ENCODE measurements at regions not wholly inside any gene's neighbourhood (a gene's known extent, or its start where the extent isn't known, plus 50 kb on each side); places are given as distances from the start of the nearest gene placed in this dataset.
"Not testable (repeated sequence)": the region's sequence is repeated elsewhere in the genome, so short reads cannot be mapped to it uniquely, and the experiment has no call there.

- DNase-seq = peak; percentile 27
Measured at GRCh38 chr2:147352264-147353071, 492.4 kb upstream of the ACVR2A start.

- no peak for DNase-seq
Measured at GRCh38 chr2:147351784-147352183, 493.0 kb upstream of the ACVR2A start.

GRCh38 chr2:147348931-147349555, 495.8 kb upstream of the ACVR2A start:
- DNase-seq = peak; percentile 28

DNA sequence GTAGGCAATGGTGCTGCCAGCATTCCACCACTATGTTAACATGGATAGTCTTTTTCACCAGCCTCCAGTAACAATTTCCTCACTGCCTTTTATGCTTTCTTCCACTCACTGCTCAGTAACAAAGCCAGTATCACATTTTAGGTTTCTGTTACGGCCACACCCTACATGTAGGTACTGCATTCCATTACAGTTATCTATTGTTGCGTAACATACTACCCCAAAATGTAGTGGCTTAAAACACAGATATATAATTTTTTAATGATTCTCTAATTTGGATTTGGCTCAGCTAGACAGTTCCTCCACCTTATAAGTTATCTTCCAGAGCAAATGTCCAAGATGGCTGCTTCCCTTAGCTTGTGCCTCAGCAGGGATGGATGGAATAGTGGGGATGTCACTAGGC, 498.7 kb upstream of the ACVR2A start:
- DNase-seq = no peak

GRCh38 chr2:147345246-147345645, 499.6 kb upstream of the ACVR2A start:
- DNase-seq = no peak

DNA sequence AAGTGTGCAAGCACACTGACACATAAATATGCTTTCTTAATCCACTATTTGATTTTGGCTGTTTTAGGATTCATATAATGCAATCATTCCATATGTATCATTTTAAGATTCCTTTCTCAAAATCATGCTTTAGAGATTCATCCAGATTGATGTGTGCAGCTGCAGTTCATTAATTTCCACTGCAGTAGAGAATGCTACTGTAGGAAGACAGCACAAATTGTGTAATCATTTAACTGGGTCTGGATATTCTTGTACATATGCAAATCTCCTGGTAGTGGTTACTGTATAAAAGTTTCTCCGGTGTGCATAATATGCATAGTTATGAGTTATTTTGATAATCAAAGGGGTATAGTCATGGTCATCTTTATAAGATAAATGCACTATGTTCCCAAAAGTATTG, 502.5 kb upstream of the ACVR2A start:
- no peak for DNase-seq

- no peak for DNase-seq
Measured at GRCh38 chr2:147331790-147332419, 512.9 kb upstream of the ACVR2A start.

DNA sequence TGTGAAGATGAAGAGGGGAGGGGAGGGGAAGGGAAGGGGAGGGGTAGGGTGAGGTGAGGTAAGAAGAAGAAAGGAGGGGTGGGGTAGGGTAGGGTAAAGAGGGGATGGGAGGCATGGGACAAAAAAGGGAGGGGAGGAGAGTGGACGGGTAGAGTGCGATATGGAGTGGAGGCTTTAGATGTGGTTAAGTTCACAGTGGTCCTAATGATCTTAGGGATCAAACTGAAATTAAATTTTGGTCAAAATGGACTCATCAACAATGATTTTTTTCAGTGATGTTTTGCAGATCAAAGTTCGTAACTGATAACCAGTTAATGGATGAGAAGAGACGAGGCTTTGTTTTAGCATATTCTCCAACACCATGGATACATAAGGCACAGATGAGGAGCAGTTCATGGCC, 513.9 kb upstream of the ACVR2A start:
- no peak for DNase-seq

GRCh38 chr2:147327613-147328012, 517.2 kb upstream of the ACVR2A start:
- DNase-seq = no peak

GRCh38 chr2:147325990-147326389, 518.8 kb upstream of the ACVR2A start:
- no peak for DNase-seq

- no peak for DNase-seq
Measured at GRCh38 chr2:147320146-147320545, 524.7 kb upstream of the ACVR2A start.

DNA sequence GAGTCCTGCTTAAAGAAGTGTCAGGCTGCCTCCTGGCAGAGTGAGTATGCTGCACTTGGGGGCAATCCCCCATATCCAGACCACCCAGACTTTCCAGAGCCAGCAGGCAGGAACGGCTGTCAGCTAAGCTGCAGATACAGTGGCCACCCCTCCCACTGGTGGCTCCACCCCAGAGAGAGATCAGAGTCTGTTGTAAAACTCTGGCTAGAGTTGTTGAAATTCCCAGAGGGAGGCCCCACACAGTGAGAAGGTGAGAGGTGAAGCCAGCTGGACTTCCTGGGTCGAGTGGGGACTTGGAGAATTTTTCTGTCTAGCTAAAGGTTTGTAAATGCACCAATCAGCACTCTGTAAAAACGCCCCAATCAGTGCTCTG, 533.8 kb upstream of the ACVR2A start:
- no peak for DNase-seq

GRCh38 chr2:147310335-147311057, 534.3 kb upstream of the ACVR2A start:
- no peak for DNase-seq

GRCh38 chr2:147297820-147298219, 547.0 kb upstream of the ACVR2A start:
- DNase-seq = no peak

- no peak for DNase-seq
Measured at GRCh38 chr2:147294825-147295392, 549.9 kb upstream of the ACVR2A start.

- no peak for DNase-seq
Measured at GRCh38 chr2:147293991-147294824, 550.6 kb upstream of the ACVR2A start.

DNA sequence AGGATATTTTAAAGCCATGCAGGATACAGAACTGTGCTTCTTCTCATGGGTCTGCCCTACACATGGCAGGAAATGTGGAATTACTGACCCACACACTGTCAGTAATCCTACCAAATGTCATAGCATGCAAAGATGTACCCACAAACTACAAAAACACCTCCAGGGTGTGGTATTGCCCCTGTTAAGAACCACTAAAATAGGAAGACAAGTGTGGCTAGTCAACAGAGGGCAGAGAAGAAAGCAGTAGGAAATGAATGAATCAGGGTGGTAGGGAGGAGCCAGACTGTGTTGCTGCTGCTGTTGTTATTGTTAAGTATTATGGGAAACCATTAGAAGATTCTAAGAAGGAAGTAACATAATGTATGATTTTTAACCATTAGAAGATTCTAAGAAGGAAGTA, 556.7 kb upstream of the ACVR2A start:
- DNase-seq = no peak

GRCh38 chr2:147275943-147276342, 568.9 kb upstream of the ACVR2A start:
- DNase-seq = no peak

GRCh38 chr2:147273628-147274027, 571.2 kb upstream of the ACVR2A start:
- no peak for DNase-seq

GRCh38 chr2:147273106-147273505, 571.7 kb upstream of the ACVR2A start:
- no peak for DNase-seq

- not testable (repeated sequence) for DNase-seq
Measured at GRCh38 chr2:147269581-147269980, 575.2 kb upstream of the ACVR2A start.

DNA sequence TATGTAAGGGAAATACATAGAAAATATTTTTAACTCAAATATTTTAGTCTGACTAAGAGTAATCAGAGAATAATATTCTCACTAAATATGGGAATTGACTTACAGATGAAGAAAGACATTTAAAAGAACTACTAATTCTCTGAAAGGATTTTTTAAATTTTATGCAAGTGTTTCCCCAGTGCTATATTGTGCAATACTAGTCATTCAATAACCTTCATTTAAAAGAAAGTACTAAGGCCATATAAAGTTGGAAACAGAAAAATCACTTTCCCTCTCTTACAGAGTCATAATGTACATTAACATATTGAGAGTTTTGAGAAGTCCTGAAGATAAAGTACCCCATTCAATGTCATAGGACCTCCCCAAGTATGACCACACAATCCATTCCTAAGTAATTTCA, 584.6 kb upstream of the ACVR2A start:
- DNase-seq = no peak

Measured in femur (tissue), 1 donor.